DMS153 (cell line): ENCODE measurements at regions not wholly inside any gene's neighbourhood (a gene's known extent, or its start where the extent isn't known, plus 50 kb on each side); places are given as distances from the start of the nearest gene placed in this dataset.
"Not testable (repeated sequence)": the region's sequence is repeated elsewhere in the genome, so short reads cannot be mapped to it uniquely, and the experiment has no call there.

Experiments
- DNase-seq: peaks from one replicate; lab custom pipeline; 2025; lab: John Stamatoyannopoulos, UW

GRCh38 chr13:69264362-69265334 lies 843.0 kb upstream of the ATXN8OS start:
- DNase-seq = peak; percentile 5

GRCh38 chr13:69243366-69243765 lies 864.3 kb upstream of the ATXN8OS start:
- DNase-seq = peak; percentile 42

GRCh38 chr13:69234171-69234570 lies 873.5 kb upstream of the ATXN8OS start:
- DNase-seq = no peak

- DNase-seq = no peak
Observed at GRCh38 chr13:69226427-69226826, 881.2 kb upstream of the ATXN8OS start.

- not testable (repeated sequence) for DNase-seq
Observed at GRCh38 chr13:69221633-69222498, 885.8 kb upstream of the ATXN8OS start.

- no peak for DNase-seq
Observed at GRCh38 chr13:69213396-69213795, 894.2 kb upstream of the ATXN8OS start.

GRCh38 chr13:69204620-69205019 lies 903.0 kb upstream of the ATXN8OS start:
- DNase-seq = no peak

GRCh38 chr13:69202996-69203395 lies 904.6 kb upstream of the ATXN8OS start:
- no peak for DNase-seq

GRCh38 chr13:69199664-69200063 lies 908.0 kb upstream of the ATXN8OS start:
- no peak for DNase-seq

GRCh38 chr13:69198706-69199105 lies 908.9 kb upstream of the ATXN8OS start:
- DNase-seq = no peak

GRCh38 chr13:69194130-69194529 lies 913.5 kb upstream of the ATXN8OS start:
- DNase-seq = no peak

GRCh38 chr13:69180034-69180433 lies 927.6 kb upstream of the ATXN8OS start:
- DNase-seq = no peak

- DNase-seq = no peak
Observed at GRCh38 chr13:69178000-69178399, 929.6 kb upstream of the ATXN8OS start.

GRCh38 chr13:69168436-69168835 lies 939.2 kb upstream of the ATXN8OS start:
- DNase-seq = no peak

- no peak for DNase-seq
Observed at GRCh38 chr13:69155136-69155535, 952.5 kb upstream of the ATXN8OS start.

GRCh38 chr13:69142101-69142500 lies 965.5 kb upstream of the ATXN8OS start:
- DNase-seq = no peak

GRCh38 chr13:69124996-69125395 lies 982.6 kb upstream of the ATXN8OS start:
- no peak for DNase-seq

- DNase-seq = no peak
Observed at GRCh38 chr13:69109891-69110525, 997.6 kb upstream of the ATXN8OS start.

- DNase-seq = no peak
Observed at GRCh38 chr13:69108486-69108885, 999.1 kb upstream of the ATXN8OS start.

- DNase-seq = no peak
Observed at GRCh38 chr13:69107436-69107835, 1000.2 kb upstream of the ATXN8OS start.

GRCh38 chr13:69101841-69102240 lies 1005.8 kb upstream of the ATXN8OS start:
- DNase-seq = no peak

GRCh38 chr13:69094485-69094884 lies 1013.1 kb upstream of the ATXN8OS start:
- no peak for DNase-seq
